GM10266 (cell line): ENCODE measurements at regions not wholly inside any gene's neighbourhood (a gene's known extent, or its start where the extent isn't known, plus 50 kb on each side); places are given as distances from the start of the nearest gene placed in this dataset.

Experiments used
- DNase-seq: peaks from one replicate; pipeline ENCODE4 v3.0.0; 2012; ENCODE audit errors: extremely low spot score
- CTCF ChIP-seq: IDR thresholded peaks from 2 replicates; pipeline ENCODE4 v1.5.1; 2012; ENCODE audit warnings: mild to moderate bottlenecking, low read depth; ENCODE audit not compliant: control insufficient read depth, insufficient read depth; ENCODE audit errors: missing control alignments

GRCh38 chr18:38369772-38370690 lies 804.4 kb upstream of the CELF4 start:
- no peak for TF ChIP-seq CTCF
- DNase-seq: no peak

GRCh38 chr18:38368886-38369285 lies 803.3 kb upstream of the CELF4 start:
- no peak for TF ChIP-seq CTCF
- DNase-seq: no peak

- no peak for DNase-seq
- TF ChIP-seq CTCF: no peak
Measured at GRCh38 chr18:38368246-38368645, 802.6 kb upstream of the CELF4 start.

GRCh38 chr18:38367473-38367872 lies 801.9 kb upstream of the CELF4 start:
- no peak for DNase-seq
- TF ChIP-seq CTCF: no peak

GRCh38 chr18:38362286-38362792 lies 796.7 kb upstream of the CELF4 start:
- no peak for DNase-seq
- TF ChIP-seq CTCF: no peak

GRCh38 chr18:38358805-38359657 lies 793.4 kb upstream of the CELF4 start:
- DNase-seq: no peak

More at GRCh38 chr18:38358805-38359657, 793.4 kb upstream of the CELF4 start:
- TF ChIP-seq CTCF: no peak
